Hepatocyte (in vitro differentiated cells): ENCODE measurements at regions not wholly inside any gene's neighbourhood (a gene's known extent, or its start where the extent isn't known, plus 50 kb on each side); places are given as distances from the start of the nearest gene placed in this dataset.

Experiments
- EZH2 ChIP-seq: fragments of 200-600 bp; sonication (generic); IDR thresholded peaks from 2 replicates; pipeline ENCODE4 v1.6.1; 2016; ENCODE audit warnings: antibody characterized with exemption, mild to moderate bottlenecking, borderline replicate concordance
- EZH2phosphoT487 ChIP-seq: fragments of 200-600 bp; sonication (generic); IDR thresholded peaks from one replicate; pipeline ENCODE4 v1.6.1; 2018; ENCODE audit warnings: antibody characterized with exemption, mild to moderate bottlenecking, low read depth, moderate library complexity; ENCODE audit not compliant: unreplicated experiment, severe bottlenecking
- TF ChIP-seq, protein P1 (sequence below): fragments of 200-600 bp; sonication (generic); IDR thresholded peaks from 2 replicates; pipeline ENCODE4 v1.5.1; 2016; ENCODE audit warnings: antibody characterized with exemption, mild to moderate bottlenecking; ENCODE audit not compliant: poor library complexity

GRCh38 chr6:44624936-44625573, 237.5 kb downstream of the CDC5L start:
- TF ChIP-seq EZH2 (no peak), EZH2phosphoT487 (no peak)
- TF ChIP-seq, protein P1, sequence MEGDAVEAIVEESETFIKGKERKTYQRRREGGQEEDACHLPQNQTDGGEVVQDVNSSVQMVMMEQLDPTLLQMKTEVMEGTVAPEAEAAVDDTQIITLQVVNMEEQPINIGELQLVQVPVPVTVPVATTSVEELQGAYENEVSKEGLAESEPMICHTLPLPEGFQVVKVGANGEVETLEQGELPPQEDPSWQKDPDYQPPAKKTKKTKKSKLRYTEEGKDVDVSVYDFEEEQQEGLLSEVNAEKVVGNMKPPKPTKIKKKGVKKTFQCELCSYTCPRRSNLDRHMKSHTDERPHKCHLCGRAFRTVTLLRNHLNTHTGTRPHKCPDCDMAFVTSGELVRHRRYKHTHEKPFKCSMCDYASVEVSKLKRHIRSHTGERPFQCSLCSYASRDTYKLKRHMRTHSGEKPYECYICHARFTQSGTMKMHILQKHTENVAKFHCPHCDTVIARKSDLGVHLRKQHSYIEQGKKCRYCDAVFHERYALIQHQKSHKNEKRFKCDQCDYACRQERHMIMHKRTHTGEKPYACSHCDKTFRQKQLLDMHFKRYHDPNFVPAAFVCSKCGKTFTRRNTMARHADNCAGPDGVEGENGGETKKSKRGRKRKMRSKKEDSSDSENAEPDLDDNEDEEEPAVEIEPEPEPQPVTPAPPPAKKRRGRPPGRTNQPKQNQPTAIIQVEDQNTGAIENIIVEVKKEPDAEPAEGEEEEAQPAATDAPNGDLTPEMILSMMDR, result no peak
